ENCODE measurements at regions not wholly inside any gene's neighbourhood (a gene's known extent, or its start where the extent isn't known, plus 50 kb on each side); places are given as distances from the start of the nearest gene placed in this dataset.

- DNase-seq, result no peak
These were observed 51.1 kb upstream of the GRIK3 start for GRCh38 chr1:37085393-37085792.

GRCh38 chr1:37089750-37090149, 55.4 kb upstream of the GRIK3 start:
- DNase-seq, result no peak

DNA sequence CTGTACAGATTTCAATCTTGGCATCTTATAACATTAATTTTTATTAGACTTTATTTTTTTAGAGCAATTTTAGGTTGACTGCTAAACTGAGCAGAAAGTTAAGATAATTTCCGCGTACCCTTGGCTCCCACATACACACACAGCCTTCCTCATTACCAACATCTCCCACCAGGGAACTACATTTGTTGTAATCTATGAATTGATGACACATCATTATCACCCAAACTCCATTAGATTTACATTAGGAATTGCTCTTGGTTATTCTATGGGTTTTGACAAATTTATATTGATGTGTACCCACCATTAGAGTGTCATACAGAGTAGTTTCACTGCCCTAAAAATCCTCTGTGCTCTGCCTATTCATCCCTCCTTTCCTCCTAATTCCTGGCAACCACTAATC, 56.4 kb upstream of the GRIK3 start:
- no peak for DNase-seq

GRCh38 chr1:37092937-37093336, 58.6 kb upstream of the GRIK3 start:
- no peak for DNase-seq

DNA sequence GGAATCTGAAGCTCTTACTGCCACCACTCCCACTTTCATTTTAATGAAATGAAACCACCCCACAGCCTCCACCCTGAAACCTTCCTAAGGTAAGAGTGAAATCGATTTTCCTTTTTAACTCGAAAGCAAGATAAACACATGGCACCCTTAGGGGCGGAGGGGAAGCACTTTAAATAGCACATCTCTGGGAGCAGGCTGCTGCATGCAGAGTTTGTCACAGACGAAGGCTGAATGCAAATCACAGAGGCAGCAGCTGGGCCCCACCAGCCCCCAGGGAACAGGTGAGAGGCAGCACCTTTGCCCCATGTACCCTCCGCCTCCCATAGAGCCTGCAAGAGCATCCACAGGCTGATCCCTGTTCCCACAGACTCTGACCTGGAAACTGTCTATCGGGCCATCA, 60.0 kb upstream of the GRIK3 start:
- DNase-seq, result peak; percentile 41

GRCh38 chr1:37096523-37096922, 62.2 kb upstream of the GRIK3 start:
- no peak for DNase-seq

DNA sequence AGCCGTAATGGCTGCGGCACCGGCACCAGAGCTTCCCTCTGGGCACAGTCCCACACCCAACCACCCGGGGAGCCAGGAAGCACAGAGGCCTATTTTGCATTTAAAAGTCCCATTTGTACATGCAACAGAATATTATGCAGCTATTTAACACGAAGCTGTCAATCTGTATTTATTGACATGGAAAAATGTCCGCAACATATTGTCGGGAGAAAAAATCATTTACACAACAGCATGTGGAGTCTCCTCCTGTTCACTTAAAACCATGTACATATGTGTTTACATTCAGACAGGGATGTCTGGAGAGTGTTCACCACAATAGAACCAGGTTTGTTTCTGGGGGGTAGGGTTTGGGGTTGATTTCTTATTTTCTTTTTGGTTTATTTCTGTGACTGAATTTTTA, 63.4 kb upstream of the GRIK3 start:
- no peak for DNase-seq

DNA sequence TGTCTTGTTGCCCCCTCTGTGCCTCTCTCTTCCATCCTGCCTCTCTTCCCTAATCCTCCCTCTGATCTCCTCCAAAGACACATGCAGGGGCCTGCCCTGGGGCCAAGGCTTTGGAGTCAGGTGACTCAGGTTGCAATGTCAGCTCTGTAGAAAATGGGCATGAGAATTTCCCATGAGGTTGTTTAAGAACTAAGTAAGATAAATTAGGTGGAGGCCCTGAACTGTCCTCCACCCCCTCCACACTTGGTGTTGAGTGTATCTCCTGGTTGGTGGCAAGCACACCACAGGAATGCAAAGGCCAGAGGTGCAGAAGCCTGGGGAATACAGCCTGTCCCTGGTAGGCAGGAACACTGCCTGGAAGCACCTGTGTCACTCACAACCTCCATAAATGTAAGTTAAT, 63.9 kb upstream of the GRIK3 start:
- DNase-seq, result no peak

- no peak for DNase-seq
These were observed 66.0 kb upstream of the GRIK3 start for GRCh38 chr1:37100310-37100709.

DNA sequence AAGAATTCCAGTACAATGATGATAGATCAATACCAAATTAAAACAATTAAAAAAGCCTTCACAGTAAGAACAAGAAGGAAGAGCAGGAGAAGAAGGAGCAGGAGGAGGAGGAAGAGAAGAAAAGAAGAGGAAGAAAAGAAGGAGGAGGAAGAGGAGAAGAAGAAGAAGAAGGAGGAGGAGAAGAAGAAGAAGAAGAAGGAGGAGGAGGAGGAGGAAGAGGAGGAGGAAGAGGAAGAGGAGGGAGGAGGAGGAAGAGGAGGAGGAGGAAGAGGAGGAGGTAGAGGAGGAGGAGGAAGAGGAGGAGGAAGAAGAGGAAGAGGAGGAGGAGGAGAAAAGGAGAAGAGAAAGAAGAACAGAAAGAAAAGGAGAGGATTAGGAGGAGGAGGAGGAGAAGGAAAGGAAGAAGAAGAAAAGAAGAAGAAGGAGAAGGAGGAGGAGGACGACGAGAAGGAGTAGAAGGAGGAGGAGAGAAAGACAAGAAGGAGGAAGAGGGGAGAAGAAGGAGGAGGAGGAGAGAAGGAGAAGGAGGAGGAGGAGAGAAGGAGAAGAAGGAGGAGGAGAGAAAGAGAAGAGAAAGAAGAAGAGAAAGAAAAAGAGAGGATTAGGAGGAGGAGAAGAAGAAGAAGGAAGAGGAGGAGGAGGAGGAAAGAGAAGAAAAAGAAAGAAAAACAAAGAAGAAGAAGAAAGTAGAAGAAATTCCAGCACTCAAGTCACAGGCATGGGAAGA, 68.5 kb upstream of the GRIK3 start:
- no peak for DNase-seq

- no peak for DNase-seq
These were observed 71.6 kb upstream of the GRIK3 start for GRCh38 chr1:37105911-37106310.

- DNase-seq, result no peak
These were observed 73.0 kb upstream of the GRIK3 start for GRCh38 chr1:37107153-37107907.

DNA sequence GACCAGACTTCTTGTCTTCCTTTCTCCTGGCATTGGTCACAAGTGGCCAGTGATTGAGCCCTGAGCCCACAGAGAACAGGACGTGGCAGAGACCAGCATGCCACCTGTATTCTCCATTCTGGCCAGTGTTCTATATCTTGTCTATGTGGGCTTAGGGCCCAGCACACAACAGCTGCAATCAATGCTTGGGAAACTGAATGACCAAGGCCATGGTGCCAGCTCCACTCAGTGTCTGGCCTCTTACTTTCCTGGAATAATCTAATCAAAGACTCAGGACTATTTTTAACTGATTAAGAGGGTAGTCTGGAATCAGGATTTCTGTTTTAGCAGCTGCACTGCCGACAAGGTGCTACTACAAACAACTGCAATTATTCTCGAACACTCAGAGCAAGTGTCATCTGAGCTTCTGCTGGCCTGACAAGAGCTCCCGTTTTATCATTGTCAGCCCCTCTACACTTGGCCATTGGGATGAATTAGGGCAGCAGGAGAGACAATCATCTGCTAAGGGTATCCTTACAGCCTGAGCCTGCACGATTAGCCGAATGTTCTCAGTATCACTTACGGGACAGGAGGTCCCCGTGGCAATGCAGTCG, 74.4 kb upstream of the GRIK3 start:
- DNase-seq, result no peak

GRCh38 chr1:37112430-37112829, 78.1 kb upstream of the GRIK3 start:
- DNase-seq, result no peak

- DNase-seq, result no peak
These were observed 79.1 kb upstream of the GRIK3 start for GRCh38 chr1:37113285-37113997.

DNA sequence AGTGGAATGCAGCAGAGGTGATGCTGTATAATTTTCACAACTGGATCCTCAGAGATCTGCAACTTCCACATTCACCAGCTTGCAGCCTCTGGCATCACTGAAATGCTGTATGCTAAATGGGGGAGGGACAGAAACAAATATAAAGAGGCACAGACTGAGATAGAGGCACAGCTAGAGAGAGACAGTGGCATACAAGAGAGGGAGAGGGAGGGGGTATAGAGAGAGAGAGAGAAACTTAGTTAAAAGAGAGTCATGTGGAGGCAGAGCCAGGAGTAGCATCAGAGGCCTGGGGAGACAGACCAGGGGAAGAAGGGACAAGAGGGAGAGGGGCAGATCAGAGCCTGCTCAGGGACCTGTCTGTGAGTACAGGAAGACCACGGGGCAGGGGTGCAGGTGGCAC, 84.5 kb upstream of the GRIK3 start:
- no peak for DNase-seq

DNA sequence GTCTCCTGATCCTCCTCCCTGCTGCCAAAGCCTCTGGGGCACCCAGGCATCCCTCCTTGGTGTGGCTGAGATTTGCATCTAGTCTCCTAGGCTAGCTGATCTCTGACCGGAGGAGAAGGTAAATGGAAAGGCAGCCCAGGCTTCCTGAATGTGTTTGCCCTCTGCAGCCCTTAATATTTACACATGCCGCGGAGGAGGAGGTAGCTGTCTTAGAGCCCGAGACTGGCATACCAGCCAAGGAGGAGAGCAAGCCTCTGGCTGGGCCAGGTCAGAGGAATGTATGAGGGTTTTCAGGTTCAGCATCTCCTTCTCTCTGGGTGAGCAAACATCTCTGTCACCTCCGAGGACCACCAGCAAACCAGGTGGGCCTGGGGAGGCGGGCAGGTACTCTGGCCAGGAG, 86.0 kb upstream of the GRIK3 start:
- no peak for DNase-seq

DNA sequence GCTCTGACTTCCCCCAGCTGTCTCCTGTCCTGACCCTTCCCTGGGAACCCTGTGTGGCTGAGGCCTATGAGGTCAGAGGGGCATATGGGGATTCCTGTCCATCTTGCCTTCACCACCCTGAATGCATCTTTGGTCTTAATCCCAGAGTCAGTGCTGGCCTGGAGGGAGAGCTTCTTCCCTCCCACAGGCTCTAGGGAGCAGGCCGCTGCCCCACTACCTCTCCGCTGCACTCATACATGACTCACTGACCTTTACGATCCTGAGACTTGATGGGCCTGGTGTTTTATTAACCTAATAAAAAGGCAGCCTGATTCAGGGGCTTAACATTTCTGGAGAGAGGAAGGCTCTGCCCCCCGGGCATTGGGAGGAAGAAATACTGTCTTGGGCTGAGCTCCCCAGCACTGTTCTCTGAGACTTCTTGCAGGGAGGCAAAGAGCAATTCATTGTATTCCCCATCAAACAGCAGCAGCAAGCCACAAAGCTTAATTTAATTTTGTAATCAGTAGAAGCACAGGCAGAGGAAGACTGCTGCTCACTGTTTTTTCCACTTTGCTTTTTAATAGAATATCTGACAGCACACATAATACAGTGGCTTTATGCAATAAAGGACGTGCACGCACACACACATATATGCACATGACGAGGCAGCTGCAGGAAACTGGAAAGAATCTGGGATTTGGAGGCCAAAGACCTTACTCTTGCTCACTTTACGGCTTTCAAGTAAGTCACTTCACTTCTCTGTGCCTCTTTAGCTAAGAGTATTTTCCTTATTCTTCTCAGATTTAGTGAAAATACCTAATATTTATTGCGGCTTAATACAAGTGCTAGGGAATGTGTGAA, 89.2 kb upstream of the GRIK3 start:
- DNase-seq, result no peak

DNA sequence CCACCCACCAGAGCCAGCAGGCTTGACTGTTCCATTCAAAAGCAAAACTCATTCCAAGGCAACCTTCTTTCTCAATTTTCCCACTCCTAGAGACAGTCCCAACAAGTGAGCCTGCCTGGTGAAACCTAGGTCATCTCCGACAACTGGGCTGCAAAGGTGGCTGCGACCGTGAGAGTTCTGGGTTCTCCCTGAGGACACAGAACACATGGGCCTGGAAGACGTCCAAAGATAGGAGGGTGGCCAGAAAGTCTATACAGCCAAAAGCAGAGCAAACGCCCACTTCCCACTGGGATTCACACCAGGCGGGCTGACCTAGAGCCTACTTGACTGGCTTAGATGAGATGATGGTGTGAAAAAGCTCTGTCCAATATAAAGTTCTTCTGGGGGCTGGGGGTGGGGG, 90.2 kb upstream of the GRIK3 start:
- no peak for DNase-seq

DNA sequence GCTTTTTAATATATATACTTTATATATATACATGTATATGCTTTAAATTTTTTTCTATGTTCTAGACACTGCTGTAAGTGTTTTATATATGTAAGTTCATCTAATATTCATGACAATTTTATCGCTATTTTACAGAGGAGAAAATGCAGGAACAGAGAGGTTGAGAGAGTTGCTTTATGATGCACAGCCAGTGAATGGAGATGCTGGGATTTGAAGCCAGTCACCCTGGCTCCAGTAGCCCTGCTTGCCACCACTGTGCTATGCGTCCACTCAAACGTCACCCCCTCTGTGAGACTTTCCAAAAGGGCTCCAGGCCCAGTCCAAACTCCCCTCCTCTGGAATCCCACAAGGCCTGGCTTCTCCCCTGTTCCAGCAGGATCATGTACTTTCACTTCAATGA, 91.0 kb upstream of the GRIK3 start:
- DNase-seq, result no peak

GRCh38 chr1:37127254-37127748, 93.0 kb upstream of the GRIK3 start:
- DNase-seq, result no peak

- no peak for DNase-seq
These were observed 93.8 kb upstream of the GRIK3 start for GRCh38 chr1:37128091-37128490.
